GM21367 (cell line): ENCODE measurements at regions not wholly inside any gene's neighbourhood (a gene's known extent, or its start where the extent isn't known, plus 50 kb on each side); places are given as distances from the start of the nearest gene placed in this dataset.
A peak's percentile ranks its signal among the peaks of the same experiment; 100 is the strongest.
"Not testable (repeated sequence)": the region's sequence is repeated elsewhere in the genome, so short reads cannot be mapped to it uniquely, and the experiment has no call there.

Experiments
- ATAC-seq: cut with Tn5 transposase; IDR thresholded peaks from one replicate; pipeline ENCODE4 v1.9.1; 2021; ENCODE audit not compliant: unreplicated experiment

DNA sequence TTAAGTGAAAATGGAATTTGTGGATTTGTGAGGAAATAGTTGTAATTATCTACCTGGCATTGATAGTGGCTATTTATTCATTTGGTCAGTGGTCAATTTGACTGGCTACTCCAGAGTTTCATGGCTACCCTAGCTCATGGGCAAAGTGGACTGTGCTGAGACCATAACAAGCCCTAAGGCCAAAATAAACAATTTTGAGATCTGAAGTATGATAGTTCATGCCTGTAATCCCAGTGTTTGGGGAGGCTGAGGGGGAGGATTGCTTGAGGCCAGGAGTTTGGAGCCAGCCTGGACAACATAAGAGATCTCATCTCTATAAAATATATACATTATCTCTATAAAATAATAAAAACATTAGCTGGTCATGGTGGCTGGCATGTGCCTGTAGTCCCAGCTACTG is 311.7 kb downstream of the HIVEP2 start:
- ATAC-seq: no peak

DNA sequence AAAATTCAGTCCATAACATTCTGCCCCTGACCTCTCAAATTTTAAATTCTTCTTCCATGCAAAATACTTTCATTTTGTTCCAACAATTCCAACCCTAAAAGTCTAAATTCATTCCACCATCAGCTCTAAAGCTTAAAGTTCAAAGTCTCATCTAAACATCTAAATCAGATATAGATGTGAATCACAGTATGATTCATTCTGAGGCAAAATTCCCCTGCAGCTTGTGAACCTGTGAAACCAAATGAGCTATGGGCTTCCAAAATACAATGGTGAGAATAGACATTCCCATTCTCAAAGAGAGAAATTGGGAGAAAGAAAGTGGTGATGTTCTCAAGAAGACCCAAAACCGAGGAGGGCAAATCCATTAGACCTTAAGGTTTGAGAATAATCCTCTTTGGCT is 309.8 kb downstream of the HIVEP2 start:
- no peak for ATAC-seq

DNA sequence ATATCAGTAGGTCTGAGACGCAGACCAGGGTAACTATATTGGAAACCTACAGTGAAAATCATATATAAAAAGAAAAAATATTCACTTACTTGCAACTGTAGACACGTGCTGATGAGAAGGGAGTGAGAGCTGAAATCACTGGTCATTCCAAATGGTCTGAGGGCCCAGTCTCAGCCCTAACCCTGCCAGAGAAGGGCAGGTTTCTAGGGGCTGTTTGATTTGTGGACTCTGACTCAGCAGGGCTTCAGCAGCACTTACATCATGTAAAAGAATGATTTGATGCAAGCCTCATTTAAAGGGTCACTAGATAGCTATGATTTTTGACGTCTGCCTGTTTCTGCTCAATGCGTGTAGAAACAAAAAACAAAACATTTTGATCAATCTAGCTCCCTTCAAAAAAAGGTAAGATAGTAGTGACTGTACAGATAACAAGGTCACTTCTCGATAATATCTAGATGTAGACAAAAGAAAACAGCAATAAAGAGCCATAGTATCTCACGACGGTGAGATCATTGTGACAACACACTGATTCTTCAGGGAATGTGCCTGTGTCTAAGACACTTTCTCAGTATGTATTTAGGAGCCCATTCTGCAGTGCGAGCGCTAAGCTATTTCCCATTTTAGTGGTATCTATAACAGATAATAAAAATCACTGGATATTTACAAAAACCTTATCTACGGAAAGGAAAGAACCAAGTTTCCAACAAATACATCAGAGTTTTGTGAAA is 307.2 kb downstream of the HIVEP2 start:
- ATAC-seq: no peak

DNA sequence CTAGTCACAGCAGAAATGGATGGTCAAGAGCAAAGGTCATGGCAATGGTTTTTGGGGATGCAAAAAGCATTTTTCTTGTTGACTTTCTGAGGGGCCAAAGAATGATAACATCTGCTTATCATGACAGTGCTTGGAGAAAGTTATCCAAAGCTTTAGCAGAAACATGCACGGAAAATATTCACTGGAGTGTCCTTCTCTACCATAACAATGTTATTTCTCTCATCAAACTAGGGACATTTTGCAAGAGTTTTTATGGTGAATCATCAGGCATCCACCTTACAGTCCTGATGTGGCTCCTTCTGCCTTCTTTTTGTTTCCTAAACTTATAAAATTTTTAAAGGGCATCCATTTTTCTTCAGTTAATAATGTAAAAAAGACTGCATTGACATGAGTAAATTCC is 302.3 kb downstream of the HIVEP2 start:
- no peak for ATAC-seq

DNA sequence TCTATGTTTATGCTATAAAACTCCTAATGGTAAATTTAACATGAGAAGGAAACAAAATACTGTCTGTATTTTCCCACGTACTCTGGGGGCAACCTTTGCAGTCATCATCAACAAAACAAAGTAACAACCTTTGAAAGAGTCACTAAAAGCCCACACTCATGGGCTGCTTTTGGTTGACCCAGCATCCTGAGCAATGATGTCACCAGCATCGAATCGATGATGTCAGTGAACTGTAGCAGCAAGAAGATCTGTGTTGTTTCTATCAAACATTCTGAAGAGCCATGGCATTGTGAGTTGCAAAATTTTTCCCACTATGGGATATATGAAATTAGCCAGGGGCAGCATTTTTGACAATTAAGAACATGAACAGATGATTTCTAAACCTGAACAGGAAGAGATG is 300.1 kb downstream of the HIVEP2 start:
- ATAC-seq: no peak

DNA sequence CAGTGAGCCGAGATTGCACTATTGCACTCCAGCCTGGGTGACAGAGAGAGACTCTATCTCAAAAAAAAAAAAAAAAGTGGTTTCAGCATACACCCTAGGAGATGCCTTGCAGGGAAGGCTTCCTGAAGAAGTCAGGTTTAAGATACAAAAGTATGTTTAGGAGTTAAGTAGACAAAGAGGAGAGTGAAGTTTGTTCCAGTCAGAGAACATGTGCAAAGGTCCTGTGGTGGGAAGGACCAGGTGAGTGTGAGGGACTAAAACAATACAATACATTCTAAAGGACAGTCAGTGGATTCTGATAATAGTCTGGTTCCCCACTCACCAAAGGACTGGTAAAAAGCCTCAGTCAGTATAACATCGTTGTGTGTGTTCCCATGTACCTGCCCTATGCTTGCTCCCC is 299.3 kb downstream of the HIVEP2 start:
- ATAC-seq: no peak

DNA sequence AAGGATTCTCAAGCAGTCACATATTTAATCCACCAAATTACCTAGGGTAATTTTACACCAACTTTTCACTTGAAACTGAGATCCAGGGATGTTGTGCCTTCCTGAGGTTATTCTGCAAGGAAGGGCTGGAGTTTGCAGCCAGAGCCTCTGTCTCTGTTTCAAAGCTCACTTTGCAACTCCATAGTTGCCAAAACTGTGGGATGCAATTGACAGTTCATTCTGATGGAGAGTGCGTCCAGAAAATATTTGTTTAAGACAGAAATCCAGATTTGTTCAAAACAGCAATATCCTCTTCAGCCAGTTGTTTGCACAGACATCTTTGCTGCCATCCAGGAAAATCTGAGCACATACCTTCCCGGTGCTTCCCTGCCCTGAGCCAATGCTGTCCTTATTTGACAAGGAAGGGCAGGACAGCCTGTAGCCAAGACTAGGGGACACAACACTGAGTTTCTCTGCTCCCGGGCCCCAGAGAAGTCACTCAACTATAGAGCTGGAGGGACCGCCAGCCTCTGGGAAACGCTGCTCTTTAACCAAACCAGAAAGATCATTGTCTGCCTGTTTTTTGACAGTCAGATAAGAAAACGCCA is 297.4 kb downstream of the HIVEP2 start:
- ATAC-seq: no peak

DNA sequence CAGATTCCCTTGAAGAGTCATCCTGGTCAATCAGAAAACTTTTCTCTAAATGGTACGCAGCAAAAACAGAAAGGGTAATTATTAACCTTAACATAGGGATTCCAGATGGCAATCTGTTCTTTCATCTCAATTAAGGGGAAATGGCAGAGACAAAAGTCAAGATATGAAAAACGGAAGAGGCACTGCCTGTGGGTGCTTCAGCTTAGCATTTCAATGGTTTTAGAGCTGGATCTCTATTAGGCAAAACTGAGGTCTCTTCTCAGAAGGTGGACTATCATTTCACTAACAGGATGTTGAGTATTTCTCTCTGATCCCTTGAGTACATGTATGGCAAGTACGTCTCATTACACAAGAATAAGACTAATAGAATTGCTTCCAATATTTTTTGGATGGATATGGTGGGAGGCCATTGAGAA is 296.9 kb downstream of the HIVEP2 start:
- no peak for ATAC-seq

DNA sequence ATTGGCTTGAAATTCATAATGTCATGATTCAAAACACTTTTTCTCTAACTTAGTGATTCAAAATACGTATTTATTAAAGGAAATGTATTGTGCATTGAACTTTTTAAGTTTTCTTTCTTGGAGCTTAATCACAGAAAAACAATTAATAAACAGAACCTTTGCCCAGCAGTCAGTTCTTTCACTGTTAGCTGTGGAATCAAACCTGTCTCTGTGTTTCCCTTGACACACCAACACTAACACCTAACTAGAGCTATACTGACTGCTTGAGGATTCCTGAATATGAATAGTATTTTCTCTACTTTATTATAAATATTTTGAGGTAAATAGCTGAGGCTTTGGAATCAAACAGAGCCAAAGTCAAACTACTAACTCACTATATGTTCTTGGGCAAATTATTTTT is 296.4 kb downstream of the HIVEP2 start:
- no peak for ATAC-seq

DNA sequence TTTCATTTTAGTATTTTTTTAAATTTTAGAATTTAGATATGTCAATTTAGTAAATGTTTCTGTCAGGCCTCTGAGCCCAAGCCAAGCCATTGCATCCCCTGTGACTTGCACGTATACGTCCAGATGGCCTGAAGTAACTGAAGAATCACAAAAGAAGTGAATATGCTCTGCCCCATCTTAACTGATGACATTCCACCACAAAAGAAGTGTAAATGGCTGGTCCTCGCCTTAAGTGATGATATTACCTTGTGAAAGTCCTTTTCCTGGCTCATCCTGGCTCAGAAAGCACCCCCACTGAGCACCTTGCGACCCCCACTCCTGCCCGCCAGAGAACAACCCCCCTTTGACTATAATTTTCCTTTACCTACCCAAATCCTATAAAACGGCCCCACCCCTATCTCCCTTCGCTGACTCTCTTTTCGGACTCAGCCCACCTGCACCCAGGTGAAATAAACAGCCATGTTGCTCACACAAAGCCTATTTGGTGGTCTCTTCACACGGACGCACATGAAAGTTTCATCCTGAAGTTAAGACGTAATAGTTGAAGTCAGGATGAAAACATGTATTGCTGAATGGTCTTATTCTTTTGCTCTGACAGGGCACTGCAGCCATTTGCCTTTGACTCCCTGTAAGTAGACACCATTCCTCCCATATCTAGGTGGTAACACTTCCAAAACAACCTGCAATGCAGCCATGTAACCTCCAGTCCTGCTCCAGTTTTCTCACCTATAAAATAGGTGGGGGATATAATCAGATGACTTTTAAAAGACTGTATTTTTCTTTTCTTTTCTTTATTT is 295.3 kb downstream of the HIVEP2 start:
- not testable (repeated sequence) for ATAC-seq

DNA sequence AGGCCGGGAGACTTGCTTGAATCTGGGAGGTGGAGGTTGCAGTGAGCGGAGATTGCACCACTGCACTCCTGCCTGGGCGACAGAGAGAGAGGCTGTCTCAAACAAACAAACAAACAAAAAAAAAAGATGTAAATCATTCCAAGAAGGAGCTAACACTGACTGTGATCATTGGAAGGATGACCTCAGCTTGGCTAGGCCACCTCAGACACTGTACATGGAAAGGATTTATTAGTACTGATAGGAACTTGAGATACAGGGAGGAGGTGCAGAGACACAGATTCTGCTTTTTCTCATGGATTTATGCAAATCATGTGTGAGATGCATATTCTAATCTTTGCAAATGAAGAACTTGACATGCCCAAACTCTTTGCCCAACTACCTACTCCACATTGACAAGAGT is 293.6 kb downstream of the HIVEP2 start:
- no peak for ATAC-seq

DNA sequence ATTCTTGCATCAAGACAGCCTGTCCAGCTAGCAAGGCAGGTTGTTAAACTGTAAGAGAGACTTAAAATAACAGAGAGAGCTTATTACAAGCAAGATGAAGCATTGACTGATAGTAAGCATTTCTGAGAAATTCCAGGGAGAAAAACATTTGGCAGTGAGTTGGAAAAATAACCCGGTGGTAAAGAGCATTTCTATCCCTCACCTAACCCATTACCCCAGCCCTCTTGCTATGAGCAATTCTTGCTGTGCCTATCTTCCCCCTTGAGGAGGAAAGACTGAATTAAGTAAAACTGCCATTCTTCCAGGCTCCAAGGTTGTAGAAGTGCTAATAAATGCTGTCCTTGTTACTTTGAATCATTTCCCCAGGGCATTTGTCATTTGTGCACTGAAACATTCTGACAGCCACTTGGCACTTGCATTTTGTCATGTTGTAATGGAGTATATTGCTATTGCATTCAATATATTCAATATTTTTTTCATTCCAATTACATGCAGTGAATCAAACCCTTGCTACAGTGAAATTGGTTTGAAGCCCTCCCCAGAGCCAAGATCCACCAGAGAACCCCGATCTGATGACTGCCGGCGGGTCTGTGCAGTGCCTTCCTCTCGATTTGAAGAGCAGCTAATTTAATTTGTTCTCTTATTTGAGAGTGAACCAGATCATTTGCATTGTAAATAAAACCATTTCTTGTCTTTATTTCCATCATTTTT is 291.1 kb downstream of the HIVEP2 start:
- ATAC-seq: no peak

DNA sequence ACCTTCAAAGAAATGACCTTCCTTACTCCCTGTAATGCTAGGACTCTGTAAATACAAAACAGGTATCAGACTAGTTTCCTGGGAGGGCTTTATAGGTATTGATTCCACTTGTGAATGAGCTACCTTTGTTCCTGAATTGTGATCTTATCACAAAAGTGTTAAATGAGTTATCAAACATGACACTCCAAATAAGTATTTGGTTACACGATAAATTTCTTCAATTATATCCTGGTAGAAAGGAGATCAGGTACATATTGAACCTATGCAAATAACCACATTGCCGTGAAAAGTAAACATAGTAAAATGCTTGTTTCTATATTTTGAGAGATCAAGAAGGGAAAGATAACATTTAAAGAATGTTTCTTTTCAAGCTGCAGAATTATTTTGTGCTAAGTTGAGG is 285.3 kb downstream of the HIVEP2 start:
- no peak for ATAC-seq

DNA sequence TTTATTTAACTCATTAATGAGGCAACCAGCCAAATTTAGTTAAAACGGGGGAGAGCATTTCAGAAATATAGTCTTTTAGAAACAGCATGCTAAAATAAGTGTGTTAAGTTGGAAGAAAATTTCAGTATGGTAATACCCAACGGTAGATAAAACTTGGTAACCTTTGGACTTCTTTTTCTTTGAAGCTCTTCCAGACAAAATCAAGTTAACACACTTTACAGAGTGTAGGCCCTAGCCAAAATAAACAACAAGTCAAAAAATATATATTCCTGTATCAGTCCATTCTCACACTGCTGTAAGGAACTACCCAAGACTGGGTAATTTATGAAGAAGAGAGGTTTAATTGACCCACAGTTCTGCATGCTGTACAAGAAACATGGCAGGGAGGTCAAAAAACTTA is 279.6 kb downstream of the HIVEP2 start:
- ATAC-seq: no peak

DNA sequence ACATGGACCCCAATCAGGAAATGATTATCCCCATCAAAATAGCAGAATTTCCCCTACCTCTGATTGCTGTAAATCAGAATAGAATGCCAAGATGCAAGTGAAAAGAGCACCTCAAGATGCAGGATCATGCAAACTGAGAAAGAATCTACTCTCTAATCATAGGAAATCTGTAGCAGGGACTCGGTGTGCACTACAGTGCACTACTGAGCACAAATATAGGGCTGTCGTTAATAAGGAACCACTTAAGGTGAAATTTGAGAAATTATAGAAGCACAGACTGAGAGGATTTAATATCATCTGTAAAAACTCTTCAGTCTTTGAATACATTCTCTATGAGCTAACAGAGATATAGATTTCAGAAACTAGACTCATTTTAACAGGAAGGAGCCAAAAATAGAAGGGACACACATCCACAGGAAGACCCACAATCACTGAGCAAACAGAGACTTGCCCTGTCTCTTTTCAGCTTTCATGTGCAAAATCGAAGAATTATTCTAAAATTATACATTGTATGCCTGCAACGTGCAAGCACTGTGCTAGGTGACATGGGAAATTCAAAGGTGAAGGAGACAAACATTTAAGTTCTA is 278.3 kb downstream of the HIVEP2 start:
- ATAC-seq: no peak

DNA sequence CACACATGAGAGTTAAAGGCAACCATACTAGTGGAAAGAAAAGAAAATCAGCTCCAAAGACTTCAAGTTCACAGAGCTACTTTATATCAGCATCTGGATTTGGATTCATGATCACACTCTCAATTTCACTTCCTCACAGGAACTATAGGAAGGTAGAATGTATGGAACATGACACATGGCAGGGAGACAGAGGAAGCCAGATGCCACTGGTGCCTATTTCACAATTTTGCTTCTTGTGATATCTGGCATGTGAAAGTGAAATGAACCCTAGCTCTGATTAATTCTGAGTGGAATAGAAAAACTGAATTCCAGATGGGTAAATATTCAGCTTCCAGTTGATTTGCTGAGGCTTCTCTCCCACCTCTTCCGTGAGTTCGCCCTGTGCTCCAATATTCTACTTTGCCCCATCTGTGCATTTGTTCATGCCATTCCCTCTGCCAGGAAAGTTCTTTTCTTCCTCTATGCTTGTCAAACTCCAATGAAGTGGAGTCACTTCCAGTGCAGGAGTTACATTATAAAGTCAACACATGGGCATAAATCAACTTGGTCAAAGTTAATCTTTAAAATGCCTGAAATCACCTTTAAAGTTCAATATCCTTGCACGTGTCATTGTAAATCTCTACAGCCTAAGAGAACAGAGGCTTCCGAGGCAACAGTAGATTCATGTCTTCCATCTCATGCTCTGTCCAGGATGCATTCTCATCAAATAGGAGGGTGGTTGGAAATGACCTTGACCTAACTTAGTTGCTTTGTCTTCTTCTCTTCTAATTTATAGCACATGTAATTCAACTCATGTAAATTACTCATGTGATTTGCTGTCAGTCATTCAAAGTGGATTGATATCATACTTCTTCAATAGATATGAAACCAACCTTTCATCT is 275.3 kb downstream of the HIVEP2 start:
- no peak for ATAC-seq

DNA sequence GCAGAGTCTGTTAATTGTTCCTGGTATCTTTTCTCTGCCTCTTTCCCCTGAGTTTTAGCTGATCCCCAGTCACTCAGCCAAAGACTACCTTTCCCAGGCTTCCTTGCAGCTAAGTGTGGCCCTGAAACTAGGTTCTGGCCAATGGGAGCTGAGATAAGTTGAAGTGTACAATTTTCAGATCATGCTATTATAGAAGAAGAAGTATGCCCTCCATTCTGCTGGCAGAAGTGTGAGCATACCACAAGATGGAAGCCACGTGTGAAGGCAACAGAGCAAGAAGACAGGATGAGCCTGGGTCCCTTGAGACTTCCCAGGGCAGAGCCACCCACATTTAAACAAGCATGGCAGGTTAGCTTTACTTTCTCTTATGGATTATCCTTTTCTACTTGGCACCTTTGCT is 273.2 kb downstream of the HIVEP2 start:
- peak; percentile 95 for ATAC-seq

DNA sequence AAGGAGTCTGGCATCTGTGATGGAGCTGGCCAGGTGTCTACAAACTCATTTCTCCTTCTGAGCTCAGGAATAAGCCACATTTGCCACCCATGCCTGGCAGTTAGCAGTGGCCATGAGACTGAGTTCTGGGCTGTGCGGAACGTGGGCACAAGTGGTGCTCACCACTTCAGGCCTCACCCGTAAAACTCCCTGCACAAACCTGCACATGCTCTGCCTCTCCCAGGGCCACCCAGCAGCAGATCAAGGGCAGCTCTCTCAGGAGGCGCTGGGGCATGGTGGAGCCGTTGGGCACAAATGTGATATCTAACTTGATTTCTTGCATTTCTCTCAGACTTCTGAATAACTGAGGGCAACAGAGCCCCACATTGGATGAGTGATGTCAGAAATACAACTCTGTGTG is 269.5 kb downstream of the HIVEP2 start:
- no peak for ATAC-seq

DNA sequence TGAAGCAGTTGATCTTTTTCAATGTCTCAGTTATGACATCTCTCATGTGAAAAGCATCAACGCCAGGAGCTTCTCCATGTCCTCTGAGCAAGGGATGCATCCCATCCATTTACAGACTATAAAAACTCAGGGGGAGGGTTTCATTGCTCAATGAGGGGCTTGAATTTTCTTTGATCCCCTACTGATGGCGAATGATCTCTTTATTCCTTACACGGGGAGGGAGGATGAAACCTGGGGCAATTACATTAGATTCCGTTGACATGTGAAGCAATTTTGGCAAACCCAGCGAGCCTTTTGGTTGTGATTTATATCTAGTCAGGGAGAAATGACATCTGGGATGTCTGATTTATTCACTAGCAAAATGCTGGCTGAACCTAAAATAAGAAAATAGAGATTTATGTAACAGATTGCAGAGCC is 268.9 kb downstream of the HIVEP2 start:
- no peak for ATAC-seq

DNA sequence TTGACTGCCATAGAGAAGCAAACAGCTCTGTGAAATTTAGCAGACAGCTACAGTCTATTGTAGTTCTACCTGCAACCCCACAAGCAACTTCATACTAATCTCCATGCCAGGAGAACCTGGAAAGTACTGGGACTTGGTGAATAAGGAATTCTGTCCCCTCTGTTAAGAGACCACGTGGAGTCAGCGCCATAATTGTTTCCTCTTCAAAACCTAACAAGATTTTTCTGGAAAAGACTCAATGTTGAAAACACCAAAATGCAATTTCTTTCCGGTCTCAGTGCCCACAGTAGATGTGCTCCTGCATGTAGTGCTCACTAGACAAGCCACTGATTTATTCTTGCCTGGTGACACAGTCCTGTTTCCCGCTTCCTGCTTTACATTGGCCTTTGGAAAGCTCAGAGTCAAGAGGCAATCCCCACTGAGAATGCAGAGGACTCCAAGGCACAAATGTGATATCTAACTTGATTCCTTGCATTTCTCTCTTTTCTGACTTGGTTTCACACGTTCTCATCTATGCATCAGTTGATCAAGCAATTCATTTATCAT is 268.3 kb downstream of the HIVEP2 start:
- ATAC-seq: no peak
